Neuronal stem cell (in vitro differentiated cells): ENCODE measurements at regions not wholly inside any gene's neighbourhood (a gene's known extent, or its start where the extent isn't known, plus 50 kb on each side); places are given as distances from the start of the nearest gene placed in this dataset.

Source experiments
- DNase-seq: peaks from one replicate; pipeline ENCODE4 v3.0.0-alpha.2; 2013; ENCODE audit warnings: low spot score
- H2AFZ ChIP-seq: one replicate; pipeline ENCODE4 v1.6.1; 2013; ENCODE audit warnings: mild to moderate bottlenecking, low read length, inconsistent platforms
- H2AK5ac ChIP-seq: 2 replicates; pipeline ENCODE4 v1.6.1; 2013; ENCODE audit warnings: low read depth, mild to moderate bottlenecking, inconsistent platforms, low read length, moderate library complexity, mixed read lengths
- H2BK120ac ChIP-seq: 2 replicates; pipeline ENCODE4 v1.6.1; 2013; ENCODE audit warnings: low read depth, mild to moderate bottlenecking, inconsistent platforms, low read length, moderate library complexity, mixed read lengths
- H2BK12ac ChIP-seq: one replicate; pipeline ENCODE4 v1.6.1; 2013; ENCODE audit warnings: low read length, inconsistent platforms
- H2BK15ac ChIP-seq: 2 replicates; pipeline ENCODE4 v1.6.1; 2013; ENCODE audit warnings: mild to moderate bottlenecking, low read length, inconsistent platforms, mixed read lengths
- H2BK5ac ChIP-seq: one replicate; pipeline ENCODE4 v1.6.1; 2013; ENCODE audit warnings: inconsistent platforms, mild to moderate bottlenecking, low read length, moderate library complexity
- H3K14ac ChIP-seq: one replicate; pipeline ENCODE4 v1.6.1; 2013; ENCODE audit warnings: low read length, inconsistent platforms
- H3K18ac ChIP-seq: 2 replicates; pipeline ENCODE4 v1.6.1; 2013; ENCODE audit warnings: low read length, inconsistent platforms
- H3K23ac ChIP-seq: 2 replicates; pipeline ENCODE4 v1.6.1; 2013; ENCODE audit warnings: low read depth, mild to moderate bottlenecking, mixed read lengths, low read length, inconsistent platforms; ENCODE audit not compliant: poor library complexity
- H3K27ac ChIP-seq: replicated peaks from 3 replicates; pipeline ENCODE4 v1.5.1; 2013; ENCODE audit warnings: low read length, inconsistent platforms
- H3K27me3 ChIP-seq, 3 experiments: 2 replicates each; pipeline ENCODE4 v1.6.1; 2013; ENCODE audit warnings: low read length in 3 of 3, mild to moderate bottlenecking in 2 of 3, inconsistent platforms in 1 of 3, low read depth in 1 of 3, mixed read lengths in 1 of 3, moderate library complexity in 1 of 3; ENCODE audit not compliant: control insufficient read depth in 3 of 3, insufficient read depth in 3 of 3
- H3K36me3 ChIP-seq, 2 donors: replicated peaks in 1 of 2; 2 replicates each; pipeline ENCODE4 v1.6.1; 2013; ENCODE audit warnings: low read length in 2 of 2; ENCODE audit not compliant: control insufficient read depth in 2 of 2, insufficient read depth in 2 of 2
- H3K4ac ChIP-seq: 2 replicates; pipeline ENCODE4 v1.6.1; 2013; ENCODE audit warnings: inconsistent platforms, mild to moderate bottlenecking, low read length, moderate library complexity
- H3K4me1 ChIP-seq, 2 donors: 1 replicate in 1 of 2; 2 replicates in 1 of 2; pipeline ENCODE4 v1.6.1; 2013; ENCODE audit warnings: low read length in 2 of 2, low read depth in 1 of 2; ENCODE audit not compliant: control insufficient read depth in 2 of 2, insufficient read depth in 1 of 2
- H3K4me2 ChIP-seq: one replicate; pipeline ENCODE4 v1.6.1; 2013; ENCODE audit warnings: mild to moderate bottlenecking, low read length, inconsistent platforms; ENCODE audit not compliant: insufficient read depth, poor library complexity, severe bottlenecking
- H3K4me3 ChIP-seq, 2 donors: 2 replicates each; pipeline ENCODE4 v1.5.1; 2013; ENCODE audit warnings: low read length in 2 of 2, mild to moderate bottlenecking in 2 of 2, inconsistent platforms in 1 of 2, moderate library complexity in 1 of 2
- H3K79me1 ChIP-seq: one replicate; pipeline ENCODE4 v1.6.1; 2013; ENCODE audit warnings: low read depth, mild to moderate bottlenecking, inconsistent platforms, low read length, moderate library complexity
- H3K9ac ChIP-seq: one replicate; pipeline ENCODE4 v1.6.1; 2013; ENCODE audit warnings: mild to moderate bottlenecking, low read depth, low read length, inconsistent platforms; ENCODE audit not compliant: poor library complexity
- H3K9me3 ChIP-seq, 2 donors: replicated peaks in 1 of 2; 2 replicates each; pipeline versions ENCODE3 to v1.6.1; 2013; ENCODE audit warnings: low read length in 2 of 2, mild to moderate bottlenecking in 2 of 2, inconsistent platforms in 1 of 2, low read depth in 1 of 2, mixed read lengths in 1 of 2, moderate library complexity in 1 of 2; ENCODE audit not compliant: control insufficient read depth in 2 of 2, insufficient read depth in 1 of 2
- H4K8ac ChIP-seq: one replicate; pipeline ENCODE4 v1.6.1; 2013; ENCODE audit warnings: low read depth, mild to moderate bottlenecking, inconsistent platforms, low read length, moderate library complexity
- H4K91ac ChIP-seq: one replicate; pipeline ENCODE4 v1.6.1; 2013; ENCODE audit warnings: low read length, low read depth, mild to moderate bottlenecking, inconsistent platforms; ENCODE audit not compliant: poor library complexity
- WGBS, 2 donors: extraction: QIAGEN DNeasy Blood & Tissue Kit; methylation state at CpG; one replicate each; pipeline ENCODE4 v1.1.7; 2013; ENCODE audit warnings: missing lambda C conversion rate in 2 of 2, mixed read lengths in 1 of 2; ENCODE audit not compliant: insufficient read length in 2 of 2, insufficient replicate concordance in 1 of 2; ENCODE audit errors: extremely low coverage in 2 of 2; 5-methylcytosine and 5-hydroxymethylcytosine counted together

DNA sequence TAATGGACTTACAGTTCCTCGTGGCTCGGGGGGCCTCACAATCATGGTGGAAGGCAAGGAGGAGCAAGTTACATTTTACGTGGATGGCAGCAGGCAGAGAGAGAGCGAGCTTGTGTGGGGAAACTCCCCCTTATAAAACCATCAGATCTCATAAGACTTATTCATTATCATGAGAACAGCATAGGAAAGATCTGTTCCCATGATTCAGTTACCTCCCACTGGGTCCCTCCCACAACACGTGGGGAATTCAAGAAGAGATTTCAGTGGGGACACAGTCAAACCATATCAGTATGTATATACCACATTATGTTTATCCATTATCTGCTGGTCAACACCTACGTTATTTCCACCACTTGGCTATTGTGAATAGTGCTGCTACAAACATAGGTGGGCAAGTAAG is 352.3 kb upstream of the B3GALT2 start:
- no peak overlapping the region for H2AFZ ChIP-seq
- no peak overlapping the region for H4K8ac ChIP-seq
- no peak overlapping the region for H3K18ac ChIP-seq
- no CpG with 5 or more reads among the region's 6 CpGs for WGBS, 2 donors
- no peak overlapping the region for H3K4me3 ChIP-seq
- no peak overlapping the region for H2BK15ac ChIP-seq
- H2BK5ac ChIP-seq: no peak overlapping the region
- H3K4me1 ChIP-seq: no peaks in the 10 kb centered on the region
- H3K27ac ChIP-seq: no peak overlapping the region
- H2AK5ac ChIP-seq: no peak overlapping the region
- no peaks in the 10 kb centered on the region for H3K36me3 ChIP-seq
- no peak for DNase-seq
- no peaks in the 10 kb centered on the region for H3K79me1 ChIP-seq
- H3K4me2 ChIP-seq: no peak overlapping the region
- no peaks in the 10 kb centered on the region for H3K27me3 ChIP-seq
- no peak overlapping the region for H4K91ac ChIP-seq
- H2BK12ac ChIP-seq: no peak overlapping the region
- no peak overlapping the region for H2BK120ac ChIP-seq
- H3K23ac ChIP-seq: no peak overlapping the region
- no peak overlapping the region for H3K14ac ChIP-seq
- no peak overlapping the region for H3K4ac ChIP-seq
- H3K9ac ChIP-seq: no peak overlapping the region
- no peaks in the 10 kb centered on the region for H3K9me3 ChIP-seq

DNA sequence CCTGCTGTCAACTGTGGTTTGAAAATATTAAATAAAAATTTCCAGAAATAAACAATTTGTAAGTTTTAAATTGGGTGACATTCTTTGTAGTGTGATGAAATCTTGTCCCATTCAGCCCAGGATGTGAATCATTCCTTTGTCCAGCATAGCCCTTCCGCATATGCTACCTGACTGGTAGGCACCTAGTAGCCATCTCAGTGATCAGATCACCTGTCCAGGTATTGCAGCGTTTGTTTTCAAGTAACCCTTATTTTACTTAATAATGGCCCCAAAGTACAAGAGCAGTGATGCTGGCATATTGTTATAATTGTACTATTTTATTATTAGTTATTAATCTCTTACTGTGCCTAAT is 351.6 kb upstream of the B3GALT2 start:
- H3K79me1 ChIP-seq: no peaks in the 10 kb centered on the region
- no peak overlapping the region for H3K27ac ChIP-seq
- H2BK120ac ChIP-seq: no peak overlapping the region
- H3K4me2 ChIP-seq: no peak overlapping the region
- H2BK5ac ChIP-seq: no peak overlapping the region
- no peak overlapping the region for H3K4ac ChIP-seq
- no peak overlapping the region for H2AK5ac ChIP-seq
- no peak overlapping the region for H4K91ac ChIP-seq
- no peak overlapping the region for H3K18ac ChIP-seq
- no peak overlapping the region for H2AFZ ChIP-seq
- H3K4me3 ChIP-seq: no peak overlapping the region
- no CpG with 5 or more reads among the region's 2 CpGs for WGBS, 2 donors
- H3K4me1 ChIP-seq: no peaks in the 10 kb centered on the region
- no peak for DNase-seq
- H3K36me3 ChIP-seq: no peaks in the 10 kb centered on the region
- H3K14ac ChIP-seq: no peak overlapping the region
- no peak overlapping the region for H3K23ac ChIP-seq
- no peak overlapping the region for H4K8ac ChIP-seq
- no peaks in the 10 kb centered on the region for H3K27me3 ChIP-seq
- H2BK12ac ChIP-seq: no peak overlapping the region
- H3K9ac ChIP-seq: no peak overlapping the region
- H2BK15ac ChIP-seq: no peak overlapping the region
- no peaks in the 10 kb centered on the region for H3K9me3 ChIP-seq

DNA sequence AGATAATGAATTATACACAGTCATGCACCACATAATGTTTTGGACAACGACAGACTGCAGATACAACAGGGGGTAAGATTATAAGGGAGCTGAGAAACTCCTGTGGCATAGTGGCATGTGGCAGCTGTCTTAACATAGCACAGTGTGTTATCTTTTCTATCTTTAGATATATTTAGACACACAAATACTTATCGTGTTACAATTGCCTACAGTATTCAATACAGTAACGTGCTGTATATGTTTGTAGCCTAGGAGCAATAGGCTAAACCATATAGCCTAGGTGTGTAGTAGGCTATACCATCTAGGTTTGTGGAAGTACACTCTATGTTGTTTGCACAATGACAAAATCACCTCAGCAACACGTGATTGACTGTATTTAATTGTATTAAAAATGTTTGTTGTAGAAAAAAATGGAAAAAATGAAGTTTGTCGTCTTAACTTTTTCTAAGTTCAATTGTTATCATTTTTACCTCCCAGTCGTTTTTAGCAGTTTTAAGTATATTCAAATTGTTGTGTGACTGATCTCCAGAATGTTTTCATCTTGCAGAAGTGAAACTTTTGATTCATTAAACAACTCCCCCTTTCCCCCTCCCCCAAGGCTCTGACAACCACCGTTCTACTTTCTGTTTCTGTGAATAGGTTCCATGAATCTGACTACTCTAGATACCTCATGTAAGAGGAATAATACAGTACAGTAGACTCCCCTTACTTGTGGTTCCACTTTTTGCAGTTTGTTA is 351.0 kb upstream of the B3GALT2 start:
- Histone ChIP-seq H3K23ac (no peak overlapping the region), H3K79me1 (no peaks in the 10 kb centered on the region), H3K27me3 (no peaks in the 10 kb centered on the region), H3K36me3 (no peaks in the 10 kb centered on the region), H4K8ac (no peak overlapping the region), H3K9me3 (no peaks in the 10 kb centered on the region), H2BK15ac (no peak overlapping the region), H3K27ac (no peak overlapping the region), H3K4me1 (no peaks in the 10 kb centered on the region), H3K4ac (no peak overlapping the region), H3K4me2 (no peak overlapping the region), H3K9ac (no peak overlapping the region), H2AK5ac (no peak overlapping the region), H2BK5ac (no peak overlapping the region), H2AFZ (no peak overlapping the region), H4K91ac (no peak overlapping the region), H3K4me3 (no peak overlapping the region), H3K18ac (no peak overlapping the region), H3K14ac (no peak overlapping the region), H2BK12ac (no peak overlapping the region), H2BK120ac (no peak overlapping the region)
- no peak for DNase-seq
- WGBS, 2 donors: 100% methylated on average over 1 of the region's 7 CpGs; no CpG with 5 or more reads in 1 of the 2 donors

DNA sequence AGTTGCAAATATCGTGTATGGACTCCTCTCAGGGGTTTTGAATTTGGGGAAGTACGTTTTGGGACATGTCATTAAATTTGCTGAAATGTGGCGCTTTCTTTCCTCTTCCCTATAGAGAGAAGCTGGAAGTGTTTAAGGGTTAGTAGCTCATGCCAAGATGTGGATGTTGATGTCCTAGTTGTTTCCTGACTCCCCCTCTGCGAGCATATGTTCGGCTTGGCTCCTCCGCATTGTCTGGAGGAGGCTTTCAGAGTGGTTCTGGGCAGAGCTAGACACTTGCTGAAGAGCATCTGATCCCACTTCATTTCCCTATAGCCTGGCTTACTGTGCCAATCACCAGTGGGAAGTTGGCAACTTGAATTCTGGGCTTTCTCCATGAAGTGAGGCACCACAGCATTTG is 347.4 kb upstream of the B3GALT2 start:
- Histone ChIP-seq H3K9ac (no peak overlapping the region), H3K79me1 (no peaks in the 10 kb centered on the region), H3K14ac (no peak overlapping the region), H3K9me3 (no peaks in the 10 kb centered on the region), H3K36me3 (no peaks in the 10 kb centered on the region), H4K8ac (no peak overlapping the region), H3K4me2 (no peak overlapping the region), H2BK120ac (no peak overlapping the region), H3K4ac (no peak overlapping the region), H2AK5ac (no peak overlapping the region), H3K18ac (no peak overlapping the region), H2BK15ac (no peak overlapping the region), H3K4me1 (no peaks in the 10 kb centered on the region), H2BK5ac (no peak overlapping the region), H4K91ac (no peak overlapping the region), H3K27me3 (no peaks in the 10 kb centered on the region), H3K4me3 (no peak overlapping the region), H3K27ac (no peak overlapping the region), H2BK12ac (no peak overlapping the region), H2AFZ (peak overlapping the region; percentile 31), H3K23ac (no peak overlapping the region)
- no CpG with 5 or more reads among the region's 6 CpGs for WGBS, 2 donors
- DNase-seq: no peak
